ENCODE measurements at regions not wholly inside any gene's neighbourhood (a gene's known extent, or its start where the extent isn't known, plus 50 kb on each side); places are given as distances from the start of the nearest gene placed in this dataset.

DNA sequence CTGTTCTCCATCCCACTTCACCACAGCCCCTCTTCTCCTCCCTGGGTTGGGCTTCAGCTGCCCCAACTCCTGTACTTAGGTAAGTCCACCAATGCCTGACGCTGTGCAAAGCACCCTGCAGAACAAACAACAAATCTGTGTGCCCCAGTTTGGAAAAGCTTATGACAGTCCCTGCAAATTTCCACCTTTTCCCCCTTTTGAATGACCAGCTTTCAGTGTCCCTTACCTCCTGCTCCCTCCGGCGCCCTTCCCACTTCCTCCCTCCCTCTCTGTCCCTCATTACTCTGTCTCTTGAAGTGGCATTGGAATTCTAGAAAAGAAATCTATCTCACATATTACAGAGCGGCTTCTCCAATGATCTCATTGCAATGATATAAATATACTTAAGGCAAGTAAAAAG lies 352.9 kb upstream of the B3GAT1 start:
- H3K4me1 ChIP-seq (ENCODE audit: control insufficient read depth in 1 of 2, insufficient read depth in 2 of 2, low read length in 2 of 2), result no peaks in the 10 kb centered on the region
- CTCF ChIA-PET, result no interaction called here

DNA sequence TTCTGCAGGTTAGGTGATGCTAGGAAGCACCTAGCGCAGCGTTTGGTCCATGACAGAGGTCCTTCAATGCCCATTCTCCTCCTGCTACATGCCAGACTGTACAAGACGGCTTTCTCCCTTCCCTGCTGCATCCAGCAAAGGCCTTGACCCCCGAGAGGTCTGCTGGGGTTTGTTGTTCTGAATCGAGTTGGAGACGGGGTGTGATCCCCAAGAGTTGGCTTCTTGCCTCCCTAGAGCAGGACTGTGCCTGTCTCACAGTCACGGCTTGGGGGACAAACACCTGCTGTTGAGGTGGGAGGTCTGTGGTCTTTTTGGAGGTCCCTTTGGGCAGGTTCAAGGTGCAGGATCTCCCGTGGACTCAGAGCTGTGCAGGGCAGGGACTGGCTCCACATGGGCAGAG lies 352.3 kb upstream of the B3GAT1 start:
- Histone ChIP-seq H3K4me1 (ENCODE audit: control insufficient read depth in 1 of 2, insufficient read depth in 2 of 2, low read length in 2 of 2) (no peaks in the 10 kb centered on the region), H3K27ac (ENCODE audit: low read depth, low read length) (no peak overlapping the region), H3K4me3 (replicated peaks in 1 of 2; ENCODE audit: low read depth in 1 of 2, low read length in 2 of 2) (no peak overlapping the region), H2AFZ (ENCODE audit: low read depth, low read length, poor library complexity, severe bottlenecking) (no peak overlapping the region), H3K9me3 (ENCODE audit: control insufficient read depth in 1 of 2, insufficient read depth in 1 of 2, low read depth in 1 of 2, low read length in 2 of 2) (no peaks in the 10 kb centered on the region), H3K4me2 (ENCODE audit: low read length) (no peak overlapping the region), H4K20me1 (ENCODE audit: insufficient read depth) (no peaks in the 10 kb centered on the region), H3K27me3 (ENCODE audit: insufficient read depth, low read length) (peaks cover 5% of the 10 kb centered on the region), H3K79me2 (ENCODE audit: insufficient read depth, low read length) (no peaks in the 10 kb centered on the region), H3K9me2 (ENCODE audit: insufficient read depth) (no peaks in the 10 kb centered on the region), H3K36me3 (ENCODE audit: control insufficient read depth in 1 of 2, insufficient read depth in 2 of 2, low read length in 2 of 2) (no peaks in the 10 kb centered on the region), H3K9ac (ENCODE audit: low read length) (no peak overlapping the region)
- no peak for DNase-seq (ENCODE audit: low read depth, low spot score)
- ChIA-PET RAD21 (ENCODE audit: low non-redundant PET in 1 of 2, low total read pairs in 2 of 2, uncharacterized antibody in 2 of 2, unreplicated experiment in 2 of 2) (no interaction called here), CTCF (no interaction called here), POLR2A (no interaction called here)
- no peak for ATAC-seq
- intact Hi-C loops (cut with micrococcal nuclease), result no loop called here
- TF ChIP-seq ZFX (IDR thresholded peaks at IDR 0.05) (no peak), RAD21 (IDR thresholded peaks at IDR 0.05; ENCODE audit: low read depth) (no peak), POLR2AphosphoS5 (IDR thresholded peaks at IDR 0.05; ENCODE audit: low read depth, low read length) (no peak), ZNF274 (IDR thresholded peaks at IDR 0.05; ENCODE audit: low read depth, low read length) (no peak), EGR1 (IDR thresholded peaks at IDR 0.05; ENCODE audit: low read depth) (no peak), TCF7L2 (IDR thresholded peaks at IDR 0.05; ENCODE audit: borderline replicate concordance, extremely low read depth, insufficient read depth, insufficient read length) (no peak), CBX3 (IDR thresholded peaks at IDR 0.05; ENCODE audit: low read depth) (no peak), EZH2phosphoT487 (IDR thresholded peaks at IDR 0.05; ENCODE audit: borderline replicate concordance) (no peak)
- TF ChIP-seq, protein P1, sequence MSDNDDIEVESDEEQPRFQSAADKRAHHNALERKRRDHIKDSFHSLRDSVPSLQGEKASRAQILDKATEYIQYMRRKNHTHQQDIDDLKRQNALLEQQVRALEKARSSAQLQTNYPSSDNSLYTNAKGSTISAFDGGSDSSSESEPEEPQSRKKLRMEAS (IDR thresholded peaks at IDR 0.05), result no peak
- TF ChIP-seq, protein P2, sequence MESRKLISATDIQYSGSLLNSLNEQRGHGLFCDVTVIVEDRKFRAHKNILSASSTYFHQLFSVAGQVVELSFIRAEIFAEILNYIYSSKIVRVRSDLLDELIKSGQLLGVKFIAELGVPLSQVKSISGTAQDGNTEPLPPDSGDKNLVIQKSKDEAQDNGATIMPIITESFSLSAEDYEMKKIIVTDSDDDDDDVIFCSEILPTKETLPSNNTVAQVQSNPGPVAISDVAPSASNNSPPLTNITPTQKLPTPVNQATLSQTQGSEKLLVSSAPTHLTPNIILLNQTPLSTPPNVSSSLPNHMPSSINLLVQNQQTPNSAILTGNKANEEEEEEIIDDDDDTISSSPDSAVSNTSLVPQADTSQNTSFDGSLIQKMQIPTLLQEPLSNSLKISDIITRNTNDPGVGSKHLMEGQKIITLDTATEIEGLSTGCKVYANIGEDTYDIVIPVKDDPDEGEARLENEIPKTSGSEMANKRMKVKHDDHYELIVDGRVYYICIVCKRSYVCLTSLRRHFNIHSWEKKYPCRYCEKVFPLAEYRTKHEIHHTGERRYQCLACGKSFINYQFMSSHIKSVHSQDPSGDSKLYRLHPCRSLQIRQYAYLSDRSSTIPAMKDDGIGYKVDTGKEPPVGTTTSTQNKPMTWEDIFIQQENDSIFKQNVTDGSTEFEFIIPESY (IDR thresholded peaks at IDR 0.05; ENCODE audit: extremely low read depth, insufficient replicate concordance, low read length), result no peak
- TF ChIP-seq, protein P3, sequence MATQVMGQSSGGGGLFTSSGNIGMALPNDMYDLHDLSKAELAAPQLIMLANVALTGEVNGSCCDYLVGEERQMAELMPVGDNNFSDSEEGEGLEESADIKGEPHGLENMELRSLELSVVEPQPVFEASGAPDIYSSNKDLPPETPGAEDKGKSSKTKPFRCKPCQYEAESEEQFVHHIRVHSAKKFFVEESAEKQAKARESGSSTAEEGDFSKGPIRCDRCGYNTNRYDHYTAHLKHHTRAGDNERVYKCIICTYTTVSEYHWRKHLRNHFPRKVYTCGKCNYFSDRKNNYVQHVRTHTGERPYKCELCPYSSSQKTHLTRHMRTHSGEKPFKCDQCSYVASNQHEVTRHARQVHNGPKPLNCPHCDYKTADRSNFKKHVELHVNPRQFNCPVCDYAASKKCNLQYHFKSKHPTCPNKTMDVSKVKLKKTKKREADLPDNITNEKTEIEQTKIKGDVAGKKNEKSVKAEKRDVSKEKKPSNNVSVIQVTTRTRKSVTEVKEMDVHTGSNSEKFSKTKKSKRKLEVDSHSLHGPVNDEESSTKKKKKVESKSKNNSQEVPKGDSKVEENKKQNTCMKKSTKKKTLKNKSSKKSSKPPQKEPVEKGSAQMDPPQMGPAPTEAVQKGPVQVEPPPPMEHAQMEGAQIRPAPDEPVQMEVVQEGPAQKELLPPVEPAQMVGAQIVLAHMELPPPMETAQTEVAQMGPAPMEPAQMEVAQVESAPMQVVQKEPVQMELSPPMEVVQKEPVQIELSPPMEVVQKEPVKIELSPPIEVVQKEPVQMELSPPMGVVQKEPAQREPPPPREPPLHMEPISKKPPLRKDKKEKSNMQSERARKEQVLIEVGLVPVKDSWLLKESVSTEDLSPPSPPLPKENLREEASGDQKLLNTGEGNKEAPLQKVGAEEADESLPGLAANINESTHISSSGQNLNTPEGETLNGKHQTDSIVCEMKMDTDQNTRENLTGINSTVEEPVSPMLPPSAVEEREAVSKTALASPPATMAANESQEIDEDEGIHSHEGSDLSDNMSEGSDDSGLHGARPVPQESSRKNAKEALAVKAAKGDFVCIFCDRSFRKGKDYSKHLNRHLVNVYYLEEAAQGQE (IDR thresholded peaks at IDR 0.05; ENCODE audit: low read depth), result no peak
- BruUV-seq (replicated peaks), result no TSS peak

More for the DNA sequence above, 352.9 kb upstream of the B3GAT1 start:
- no peak overlapping the region for H3K4me3 ChIP-seq (replicated peaks in 1 of 2; ENCODE audit: low read depth in 1 of 2, low read length in 2 of 2)
- intact Hi-C loops (cut with micrococcal nuclease), result no loop called here
- H3K36me3 ChIP-seq (ENCODE audit: control insufficient read depth in 1 of 2, insufficient read depth in 2 of 2, low read length in 2 of 2), result no peaks in the 10 kb centered on the region
- TF ChIP-seq POLR2AphosphoS5 (IDR thresholded peaks at IDR 0.05; ENCODE audit: low read depth, low read length) (no peak), SP1 (IDR thresholded peaks at IDR 0.05; ENCODE audit: low read depth) (no peak), EZH2 (IDR thresholded peaks at IDR 0.05) (no peak)
- RAD21 ChIA-PET (ENCODE audit: low non-redundant PET in 1 of 2, low total read pairs in 2 of 2, uncharacterized antibody in 2 of 2, unreplicated experiment in 2 of 2), result no interaction called here
- no peaks in the 10 kb centered on the region for H3K79me2 ChIP-seq (ENCODE audit: insufficient read depth, low read length)
- ATAC-seq (no peak), DNase-seq (ENCODE audit: low read depth, low spot score) (no peak)
- H3K9me2 ChIP-seq (ENCODE audit: insufficient read depth), result no peaks in the 10 kb centered on the region
- no peaks in the 10 kb centered on the region for H4K20me1 ChIP-seq (ENCODE audit: insufficient read depth)
- peaks cover 5% of the 10 kb centered on the region for H3K27me3 ChIP-seq (ENCODE audit: insufficient read depth, low read length)
- H3K9me3 ChIP-seq (ENCODE audit: control insufficient read depth in 1 of 2, insufficient read depth in 1 of 2, low read depth in 1 of 2, low read length in 2 of 2), result no peaks in the 10 kb centered on the region
- no peak overlapping the region for H3K4me2 ChIP-seq (ENCODE audit: low read length)
- H3K27ac ChIP-seq (ENCODE audit: low read depth, low read length), result no peak overlapping the region
- H2AFZ ChIP-seq (ENCODE audit: low read depth, low read length, poor library complexity, severe bottlenecking), result no peak overlapping the region
- BruUV-seq (replicated peaks), result no TSS peak
- no peak overlapping the region for H3K9ac ChIP-seq (ENCODE audit: low read length)
- POLR2A ChIA-PET, result no interaction called here

Data from HCT116 (cell line).